HAP-1 (cell line): ENCODE measurements at regions not wholly inside any gene's neighbourhood (a gene's known extent, or its start where the extent isn't known, plus 50 kb on each side); places are given as distances from the start of the nearest gene placed in this dataset.
A peak's percentile ranks its signal among the peaks of the same experiment; 100 is the strongest.

Experiments used
- DNase-seq, 2 experiments: peaks; one replicate each; pipeline ENCODE4 v3.0.0-alpha.2; 2016 to 2020; ENCODE audit warnings: low spot score in 2 of 2
- H3K27me3 ChIP-seq: fragments of 250-450 bp; sonication (Bioruptor Pico); 2 replicates; pipeline ENCODE4 v1.5.1; 2020; ENCODE audit warnings: low read depth, mild to moderate bottlenecking, moderate library complexity
- H3K36me3 ChIP-seq: fragments of 250-450 bp; sonication (Bioruptor Pico); replicated peaks from 2 replicates; pipeline ENCODE4 v1.5.1; 2020; ENCODE audit warnings: mild to moderate bottlenecking
- H3K4me1 ChIP-seq: fragments of 250-450 bp; sonication (Bioruptor Pico); 2 replicates; pipeline ENCODE4 v1.5.1; 2020; ENCODE audit warnings: mild to moderate bottlenecking
- H3K4me3 ChIP-seq: fragments of 250-450 bp; sonication (Bioruptor Pico); 2 replicates; pipeline ENCODE4 v1.5.1; 2020; ENCODE audit warnings: mild to moderate bottlenecking, moderate library complexity
- H3K9me3 ChIP-seq: fragments of 250-450 bp; sonication (Bioruptor Pico); 2 replicates; pipeline ENCODE4 v1.5.1; 2020; ENCODE audit warnings: mild to moderate bottlenecking, moderate library complexity
- in situ Hi-C: fragments of 300-500 bp; cut with MboI; formaldehyde crosslinking; loops from 3 replicates; pipeline ENCODE4 v1.14.3; 2020; ENCODE audit warnings: low sequenced_read_pairs, inconsistent platforms, mixed read lengths

- Histone ChIP-seq H3K27me3 (no peaks in the 10 kb centered on the region), H3K36me3 (no peaks in the 10 kb centered on the region; the same call in 1 of the 2 replicates), H3K4me1 (peaks cover 19% of the 10 kb centered on the region), H3K4me3 (no peak overlapping the region), H3K9me3 (no peaks in the 10 kb centered on the region; the same call in 1 of the 2 replicates)
- in situ Hi-C loops = no loop called here
- no peak for DNase-seq
Measured at GRCh38 chr5:3199962-3200755, 395.5 kb upstream of the IRX1 start.

- DNase-seq = no peak
- Histone ChIP-seq H3K36me3 (no peaks in the 10 kb centered on the region; the same call in 1 of the 2 replicates), H3K27me3 (no peaks in the 10 kb centered on the region), H3K4me3 (no peak overlapping the region), H3K4me1 (peaks cover 24% of the 10 kb centered on the region), H3K9me3 (no peaks in the 10 kb centered on the region)
- in situ Hi-C loops = no loop called here
Measured at GRCh38 chr5:3198074-3198449, 397.6 kb upstream of the IRX1 start.

- Histone ChIP-seq H3K4me3 (no peak overlapping the region), H3K36me3 (no peaks in the 10 kb centered on the region; the same call in 1 of the 2 replicates), H3K4me1 (peaks cover 24% of the 10 kb centered on the region), H3K27me3 (no peaks in the 10 kb centered on the region), H3K9me3 (no peaks in the 10 kb centered on the region)
- in situ Hi-C loops = no loop called here
- DNase-seq = peak in 1 of 2 experiments; percentile 36
Measured at GRCh38 chr5:3197304-3198073, 398.1 kb upstream of the IRX1 start.

- no peak overlapping the region for H3K4me3 ChIP-seq
- DNase-seq = no peak
- no peaks in the 10 kb centered on the region for H3K27me3 ChIP-seq
- in situ Hi-C loops = no loop called here
- H3K9me3 ChIP-seq = no peaks in the 10 kb centered on the region
- H3K36me3 ChIP-seq = no peaks in the 10 kb centered on the region; the same call in 1 of the 2 replicates
- peaks cover 24% of the 10 kb centered on the region for H3K4me1 ChIP-seq
Measured at GRCh38 chr5:3195994-3196393, 399.6 kb upstream of the IRX1 start.

GRCh38 chr5:3194684-3195083 lies 400.9 kb upstream of the IRX1 start:
- in situ Hi-C loops = no loop called here
- DNase-seq = peak in 1 of 2 experiments; percentile 22
- H3K4me1 ChIP-seq = peaks cover 30% of the 10 kb centered on the region
- no peaks in the 10 kb centered on the region; the same call in 1 of the 2 replicates for H3K36me3 ChIP-seq
- H3K4me3 ChIP-seq = no peak overlapping the region
- H3K9me3 ChIP-seq = no peaks in the 10 kb centered on the region
- no peaks in the 10 kb centered on the region for H3K27me3 ChIP-seq

- H3K9me3 ChIP-seq = no peaks in the 10 kb centered on the region
- in situ Hi-C loops = no loop called here
- no peak for DNase-seq
- H3K4me1 ChIP-seq = peaks cover 35% of the 10 kb centered on the region
- H3K27me3 ChIP-seq = no peaks in the 10 kb centered on the region
- H3K36me3 ChIP-seq = no peaks in the 10 kb centered on the region; the same call in 1 of the 2 replicates
- H3K4me3 ChIP-seq = no peak overlapping the region
Measured at GRCh38 chr5:3194271-3194670, 401.4 kb upstream of the IRX1 start.

GRCh38 chr5:3191585-3191984 lies 404.0 kb upstream of the IRX1 start:
- no peaks in the 10 kb centered on the region for H3K9me3 ChIP-seq
- no peak overlapping the region for H3K4me3 ChIP-seq
- no peaks in the 10 kb centered on the region for H3K27me3 ChIP-seq
- no peaks in the 10 kb centered on the region; the same call in 1 of the 2 replicates for H3K36me3 ChIP-seq
- peaks cover 46% of the 10 kb centered on the region for H3K4me1 ChIP-seq
- in situ Hi-C loops = no loop called here
- no peak for DNase-seq

GRCh38 chr5:3190930-3191329 lies 404.7 kb upstream of the IRX1 start:
- in situ Hi-C loops = no loop called here
- Histone ChIP-seq H3K4me1 (peaks cover 41% of the 10 kb centered on the region), H3K4me3 (no peak overlapping the region), H3K9me3 (no peaks in the 10 kb centered on the region), H3K36me3 (no peaks in the 10 kb centered on the region; the same call in 1 of the 2 replicates), H3K27me3 (no peaks in the 10 kb centered on the region)
- no peak for DNase-seq

- Histone ChIP-seq H3K27me3 (no peaks in the 10 kb centered on the region), H3K4me3 (no peak overlapping the region), H3K4me1 (peaks cover 43% of the 10 kb centered on the region), H3K36me3 (no peaks in the 10 kb centered on the region; the same call in 1 of the 2 replicates), H3K9me3 (no peaks in the 10 kb centered on the region)
- no peak for DNase-seq
- in situ Hi-C loops = no loop called here
Measured at GRCh38 chr5:3190433-3190832, 405.2 kb upstream of the IRX1 start.

- in situ Hi-C loops = no loop called here
- peaks cover 5% of the 10 kb centered on the region for H3K36me3 ChIP-seq
- no peak overlapping the region for H3K4me3 ChIP-seq
- no peaks in the 10 kb centered on the region for H3K27me3 ChIP-seq
- H3K9me3 ChIP-seq = no peaks in the 10 kb centered on the region
- H3K4me1 ChIP-seq = peaks cover 48% of the 10 kb centered on the region
- DNase-seq = peak in 1 of 2 experiments; percentile 58
Measured at GRCh38 chr5:3187771-3188425, 407.7 kb upstream of the IRX1 start.

- in situ Hi-C loops = no loop called here
- no peaks in the 10 kb centered on the region for H3K9me3 ChIP-seq
Measured at GRCh38 chr5:3186736-3187405, 408.8 kb upstream of the IRX1 start.

GRCh38 chr5:3186156-3186555 lies 409.5 kb upstream of the IRX1 start:
- peak in 1 of 2 experiments; percentile 89 for DNase-seq
- Histone ChIP-seq H3K4me3 (no peak overlapping the region), H3K27me3 (no peaks in the 10 kb centered on the region), H3K9me3 (peaks cover under 1% of the 10 kb centered on the region; the same call in 1 of the 2 replicates), H3K4me1 (peaks cover 48% of the 10 kb centered on the region), H3K36me3 (peaks cover 5% of the 10 kb centered on the region)
- in situ Hi-C loops = no loop called here

More at GRCh38 chr5:3186736-3187405, 408.8 kb upstream of the IRX1 start:
- no peak overlapping the region for H3K4me3 ChIP-seq
- H3K36me3 ChIP-seq = peaks cover 5% of the 10 kb centered on the region
- H3K27me3 ChIP-seq = no peaks in the 10 kb centered on the region
- H3K4me1 ChIP-seq = peaks cover 48% of the 10 kb centered on the region
- DNase-seq = peak; percentile 82 to 99

GRCh38 chr5:3185488-3185887 lies 410.1 kb upstream of the IRX1 start:
- Histone ChIP-seq H3K4me1 (peaks cover 48% of the 10 kb centered on the region), H3K4me3 (no peak overlapping the region), H3K36me3 (peaks cover 5% of the 10 kb centered on the region), H3K27me3 (no peaks in the 10 kb centered on the region), H3K9me3 (peaks cover 2% of the 10 kb centered on the region; the same call in 1 of the 2 replicates)
- in situ Hi-C loops = no loop called here
- peak in 1 of 2 experiments; percentile 27 for DNase-seq
